ENCODE measurements at regions not wholly inside any gene's neighbourhood (a gene's known extent, or its start where the extent isn't known, plus 50 kb on each side); places are given as distances from the start of the nearest gene placed in this dataset.
"Not testable (repeated sequence)": the region's sequence is repeated elsewhere in the genome, so short reads cannot be mapped to it uniquely, and the experiment has no call there.

GRCh38 chr2:211204902-211205301 is 648.5 kb downstream of the CPS1 start:
- TF ChIP-seq ARNT (IDR thresholded peaks at IDR 0.05) (no peak), ELF4 (IDR thresholded peaks at IDR 0.05) (no peak), SP1 (IDR thresholded peaks at IDR 0.05) (no peak), CTBP1 (IDR thresholded peaks at IDR 0.05; ENCODE audit: borderline replicate concordance) (no peak), FOXK2 (IDR thresholded peaks at IDR 0.05) (no peak), L3MBTL2 (conservative IDR thresholded peaks at IDR 0.05) (no peak), HDGF (IDR thresholded peaks at IDR 0.05; ENCODE audit: borderline replicate concordance) (no peak), TARDBP (IDR thresholded peaks at IDR 0.05) (no peak), PKNOX1 (IDR thresholded peaks at IDR 0.05) (no peak), BHLHE40 (IDR thresholded peaks at IDR 0.05; ENCODE audit: borderline replicate concordance) (no peak), FOXM1 (IDR thresholded peaks at IDR 0.05; ENCODE audit: borderline replicate concordance) (no peak), FOXA1 (IDR thresholded peaks at IDR 0.05) (no peak), SUZ12 (IDR thresholded peaks at IDR 0.05) (no peak)
- ChIA-PET CTCF (no interaction called here), POLR2A (no interaction called here)

GRCh38 chr2:211205358-211205757 is 649.0 kb downstream of the CPS1 start:
- ChIA-PET CTCF (no interaction called here), POLR2A (no interaction called here)
- DNase-seq (ENCODE audit: extremely low spot score) = no peak
- no peak for TF ChIP-seq LEF1 (IDR thresholded peaks at IDR 0.05; ENCODE audit: borderline replicate concordance)
- TF ChIP-seq L3MBTL2 (conservative IDR thresholded peaks at IDR 0.05) = no peak
- TF ChIP-seq BHLHE40 (IDR thresholded peaks at IDR 0.05; ENCODE audit: borderline replicate concordance) = no peak

More at GRCh38 chr2:211204902-211205301, 648.5 kb downstream of the CPS1 start:
- DNase-seq (ENCODE audit: extremely low spot score) = no peak

GRCh38 chr2:211205836-211206235 is 649.4 kb downstream of the CPS1 start:
- TF ChIP-seq ARNT (IDR thresholded peaks at IDR 0.05) (no peak), HDGF (IDR thresholded peaks at IDR 0.05; ENCODE audit: borderline replicate concordance) (no peak), FOXA1 (IDR thresholded peaks at IDR 0.05) (no peak), BHLHE40 (IDR thresholded peaks at IDR 0.05; ENCODE audit: borderline replicate concordance) (no peak), ELF4 (IDR thresholded peaks at IDR 0.05) (no peak), L3MBTL2 (conservative IDR thresholded peaks at IDR 0.05) (no peak), NFRKB (IDR thresholded peaks at IDR 0.05) (no peak), FOXM1 (IDR thresholded peaks at IDR 0.05; ENCODE audit: borderline replicate concordance) (no peak), FOXK2 (IDR thresholded peaks at IDR 0.05) (no peak), PKNOX1 (IDR thresholded peaks at IDR 0.05) (no peak), SP1 (IDR thresholded peaks at IDR 0.05) (no peak), LEF1 (IDR thresholded peaks at IDR 0.05; ENCODE audit: borderline replicate concordance) (no peak), ZNF384 (IDR thresholded peaks at IDR 0.05) (no peak), SUZ12 (IDR thresholded peaks at IDR 0.05) (no peak), CTBP1 (IDR thresholded peaks at IDR 0.05; ENCODE audit: borderline replicate concordance) (no peak)
- DNase-seq (ENCODE audit: extremely low spot score) = no peak
- CTCF ChIA-PET = no interaction called here
- POLR2A ChIA-PET = no interaction called here

- TF ChIP-seq NFRKB (IDR thresholded peaks at IDR 0.05) (no peak), L3MBTL2 (conservative IDR thresholded peaks at IDR 0.05) (no peak), ELF4 (IDR thresholded peaks at IDR 0.05) (no peak), PKNOX1 (IDR thresholded peaks at IDR 0.05) (no peak), FOXM1 (IDR thresholded peaks at IDR 0.05; ENCODE audit: borderline replicate concordance) (no peak), ARNT (IDR thresholded peaks at IDR 0.05) (no peak), TARDBP (IDR thresholded peaks at IDR 0.05) (no peak), BHLHE40 (IDR thresholded peaks at IDR 0.05; ENCODE audit: borderline replicate concordance) (no peak), LEF1 (IDR thresholded peaks at IDR 0.05; ENCODE audit: borderline replicate concordance) (no peak), SUZ12 (IDR thresholded peaks at IDR 0.05) (no peak), ZNF384 (IDR thresholded peaks at IDR 0.05) (no peak), HDGF (IDR thresholded peaks at IDR 0.05; ENCODE audit: borderline replicate concordance) (no peak), FOXA1 (IDR thresholded peaks at IDR 0.05) (no peak), FOXK2 (IDR thresholded peaks at IDR 0.05) (no peak), CTBP1 (IDR thresholded peaks at IDR 0.05; ENCODE audit: borderline replicate concordance) (no peak), SP1 (IDR thresholded peaks at IDR 0.05) (no peak)
- ChIA-PET CTCF (no interaction called here), POLR2A (no interaction called here)
- DNase-seq (ENCODE audit: extremely low spot score) = no peak
Measured at GRCh38 chr2:211216221-211216620, 659.8 kb downstream of the CPS1 start.

GRCh38 chr2:211219548-211219947 is 663.1 kb downstream of the CPS1 start:
- POLR2A ChIA-PET; CTCF ChIA-PET; DNase-seq (ENCODE audit: extremely low spot score): not testable (repeated sequence)

- DNase-seq (ENCODE audit: extremely low spot score) = no peak
- POLR2A ChIA-PET = no interaction called here
- TF ChIP-seq TARDBP (IDR thresholded peaks at IDR 0.05) = no peak
- TF ChIP-seq FOXK2 (IDR thresholded peaks at IDR 0.05) = no peak
- no peak for TF ChIP-seq HDGF (IDR thresholded peaks at IDR 0.05; ENCODE audit: borderline replicate concordance)
- TF ChIP-seq CTBP1 (IDR thresholded peaks at IDR 0.05; ENCODE audit: borderline replicate concordance) = no peak
- no peak for TF ChIP-seq ARNT (IDR thresholded peaks at IDR 0.05)
- TF ChIP-seq L3MBTL2 (conservative IDR thresholded peaks at IDR 0.05) = no peak
- no peak for TF ChIP-seq ZNF384 (IDR thresholded peaks at IDR 0.05)
- no peak for TF ChIP-seq NFRKB (IDR thresholded peaks at IDR 0.05)
- TF ChIP-seq BHLHE40 (IDR thresholded peaks at IDR 0.05; ENCODE audit: borderline replicate concordance) = no peak
- no peak for TF ChIP-seq FOXA1 (IDR thresholded peaks at IDR 0.05)
- no peak for TF ChIP-seq SUZ12 (IDR thresholded peaks at IDR 0.05)
- TF ChIP-seq FOXM1 (IDR thresholded peaks at IDR 0.05; ENCODE audit: borderline replicate concordance) = no peak
- no peak for TF ChIP-seq PKNOX1 (IDR thresholded peaks at IDR 0.05)
- no peak for TF ChIP-seq LEF1 (IDR thresholded peaks at IDR 0.05; ENCODE audit: borderline replicate concordance)
- no peak for TF ChIP-seq SP1 (IDR thresholded peaks at IDR 0.05)
- no peak for TF ChIP-seq ELF4 (IDR thresholded peaks at IDR 0.05)
- CTCF ChIA-PET = no interaction called here
Measured at GRCh38 chr2:211225784-211226183, 669.4 kb downstream of the CPS1 start.
